WTC11 (cell line): ENCODE measurements at regions not wholly inside any gene's neighbourhood (a gene's known extent, or its start where the extent isn't known, plus 50 kb on each side); places are given as distances from the start of the nearest gene placed in this dataset.

ENCODE experiments used
- ATF6 ChIP-seq: sonication (generic); formaldehyde crosslinking; IDR thresholded peaks from 2 replicates; pipeline ENCODE4 v1.8.1; 2023; ENCODE audit warnings: mild to moderate bottlenecking, missing genetic modification reagents
- CREB1 ChIP-seq: sonication (generic); formaldehyde crosslinking; IDR thresholded peaks from 2 replicates; pipeline ENCODE4 v1.8.0; 2023; ENCODE audit warnings: mild to moderate bottlenecking, missing genetic modification reagents
- CTCF ChIP-seq: fragments of 200-600 bp; IDR thresholded peaks from 2 replicates; pipeline ENCODE4 v1.8.0; 2022; ENCODE audit warnings: antibody characterized with exemption
- ELF4 ChIP-seq: sonication (generic); formaldehyde crosslinking; IDR thresholded peaks from 2 replicates; pipeline ENCODE4 v1.8.1; 2022; ENCODE audit warnings: low read depth, mild to moderate bottlenecking, moderate library complexity, missing genetic modification reagents
- ESRRA ChIP-seq: sonication (generic); formaldehyde crosslinking; IDR thresholded peaks from 2 replicates; pipeline ENCODE4 v1.8.1; 2022; ENCODE audit warnings: mild to moderate bottlenecking, missing genetic modification reagents, borderline replicate concordance
- GRHL2 ChIP-seq: fragments of 250-450 bp; sonication (Bioruptor Pico); IDR thresholded peaks from 2 replicates; pipeline ENCODE4 v1.8.0; 2022; ENCODE audit warnings: mild to moderate bottlenecking, moderate library complexity; ENCODE audit not compliant: insufficient replicate concordance, severe bottlenecking
- GTF2I ChIP-seq: fragments of 250-450 bp; sonication (Bioruptor Pico); conservative IDR thresholded peaks from 2 replicates; pipeline ENCODE4 v1.4.0; 2021; ENCODE audit warnings: mild to moderate bottlenecking
- JUN ChIP-seq: sonication (generic); formaldehyde crosslinking; IDR thresholded peaks from 2 replicates; pipeline ENCODE4 v1.8.0; 2023; ENCODE audit warnings: mild to moderate bottlenecking, missing genetic modification reagents
- TP53 ChIP-seq: sonication (generic); formaldehyde crosslinking; IDR thresholded peaks from 2 replicates; pipeline ENCODE4 v1.8.1; 2023; ENCODE audit warnings: mild to moderate bottlenecking, missing genetic modification reagents
- ZNF423 ChIP-seq: fragments of 250-450 bp; sonication (Bioruptor Pico); IDR thresholded peaks from 2 replicates; pipeline ENCODE4 v2.1.2; 2022; ENCODE audit warnings: mild to moderate bottlenecking, moderate library complexity
- TF ChIP-seq, protein P1 (sequence below): sonication (generic); formaldehyde crosslinking; IDR thresholded peaks from 2 replicates; pipeline ENCODE4 v1.8.1; 2023; ENCODE audit warnings: mild to moderate bottlenecking, missing genetic modification reagents, borderline replicate concordance
- TF ChIP-seq, protein P2 (sequence below): fragments of 250-450 bp; sonication (Bioruptor Pico); IDR thresholded peaks from 2 replicates; pipeline ENCODE4 v1.9.0; 2021; ENCODE audit warnings: moderate library complexity, mild to moderate bottlenecking, inconsistent platforms, borderline replicate concordance
- TF ChIP-seq, protein P3 (sequence below): sonication (generic); formaldehyde crosslinking; IDR thresholded peaks from 2 replicates; pipeline ENCODE4 v1.8.1; 2023; ENCODE audit warnings: mild to moderate bottlenecking, moderate library complexity, missing genetic modification reagents

DNA sequence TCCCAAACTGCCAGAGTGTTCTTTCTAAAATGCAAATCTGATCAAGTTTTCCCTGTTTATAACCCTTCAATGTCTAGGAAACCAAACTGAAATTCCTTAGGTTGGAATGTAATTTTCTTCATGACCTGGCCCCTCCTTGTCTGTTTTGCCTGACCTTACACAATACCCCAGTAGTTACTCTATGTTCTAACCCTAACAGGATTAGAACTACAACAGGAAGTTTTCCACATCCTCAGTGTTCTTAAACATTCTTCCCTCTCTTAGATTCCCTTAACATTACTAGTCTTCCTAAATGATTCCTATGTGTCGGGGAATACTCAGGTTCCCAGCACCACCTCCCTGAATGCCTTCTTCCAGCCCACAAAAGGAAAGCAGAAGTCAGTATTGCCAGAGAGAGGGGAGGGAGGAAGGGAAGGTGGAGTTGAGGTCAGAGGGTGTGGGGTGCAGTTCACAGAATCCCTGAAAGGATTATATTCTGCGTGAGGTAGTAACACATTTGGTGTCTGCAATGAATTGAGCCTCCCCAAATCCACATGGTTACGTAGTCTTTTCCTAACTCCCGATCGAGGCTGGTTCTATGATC is 72.6 kb downstream of the BBS10 start:
- TF ChIP-seq CTCF (no peak), ELF4 (CRISPR knock-in tag) (no peak), GRHL2 (CRISPR knock-in tag) (no peak), GTF2I (CRISPR knock-in tag) (no peak), ESRRA (CRISPR knock-in tag) (no peak), JUN (CRISPR knock-in tag) (no peak), TP53 (CRISPR knock-in tag) (no peak), ATF6 (CRISPR knock-in tag) (no peak), ZNF423 (CRISPR knock-in tag) (no peak), CREB1 (CRISPR knock-in tag) (no peak)
- TF ChIP-seq, protein P1, sequence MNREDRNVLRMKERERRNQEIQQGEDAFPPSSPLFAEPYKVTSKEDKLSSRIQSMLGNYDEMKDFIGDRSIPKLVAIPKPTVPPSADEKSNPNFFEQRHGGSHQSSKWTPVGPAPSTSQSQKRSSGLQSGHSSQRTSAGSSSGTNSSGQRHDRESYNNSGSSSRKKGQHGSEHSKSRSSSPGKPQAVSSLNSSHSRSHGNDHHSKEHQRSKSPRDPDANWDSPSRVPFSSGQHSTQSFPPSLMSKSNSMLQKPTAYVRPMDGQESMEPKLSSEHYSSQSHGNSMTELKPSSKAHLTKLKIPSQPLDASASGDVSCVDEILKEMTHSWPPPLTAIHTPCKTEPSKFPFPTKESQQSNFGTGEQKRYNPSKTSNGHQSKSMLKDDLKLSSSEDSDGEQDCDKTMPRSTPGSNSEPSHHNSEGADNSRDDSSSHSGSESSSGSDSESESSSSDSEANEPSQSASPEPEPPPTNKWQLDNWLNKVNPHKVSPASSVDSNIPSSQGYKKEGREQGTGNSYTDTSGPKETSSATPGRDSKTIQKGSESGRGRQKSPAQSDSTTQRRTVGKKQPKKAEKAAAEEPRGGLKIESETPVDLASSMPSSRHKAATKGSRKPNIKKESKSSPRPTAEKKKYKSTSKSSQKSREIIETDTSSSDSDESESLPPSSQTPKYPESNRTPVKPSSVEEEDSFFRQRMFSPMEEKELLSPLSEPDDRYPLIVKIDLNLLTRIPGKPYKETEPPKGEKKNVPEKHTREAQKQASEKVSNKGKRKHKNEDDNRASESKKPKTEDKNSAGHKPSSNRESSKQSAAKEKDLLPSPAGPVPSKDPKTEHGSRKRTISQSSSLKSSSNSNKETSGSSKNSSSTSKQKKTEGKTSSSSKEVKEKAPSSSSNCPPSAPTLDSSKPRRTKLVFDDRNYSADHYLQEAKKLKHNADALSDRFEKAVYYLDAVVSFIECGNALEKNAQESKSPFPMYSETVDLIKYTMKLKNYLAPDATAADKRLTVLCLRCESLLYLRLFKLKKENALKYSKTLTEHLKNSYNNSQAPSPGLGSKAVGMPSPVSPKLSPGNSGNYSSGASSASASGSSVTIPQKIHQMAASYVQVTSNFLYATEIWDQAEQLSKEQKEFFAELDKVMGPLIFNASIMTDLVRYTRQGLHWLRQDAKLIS (CRISPR knock-in tag), result no peak
- TF ChIP-seq, protein P2, sequence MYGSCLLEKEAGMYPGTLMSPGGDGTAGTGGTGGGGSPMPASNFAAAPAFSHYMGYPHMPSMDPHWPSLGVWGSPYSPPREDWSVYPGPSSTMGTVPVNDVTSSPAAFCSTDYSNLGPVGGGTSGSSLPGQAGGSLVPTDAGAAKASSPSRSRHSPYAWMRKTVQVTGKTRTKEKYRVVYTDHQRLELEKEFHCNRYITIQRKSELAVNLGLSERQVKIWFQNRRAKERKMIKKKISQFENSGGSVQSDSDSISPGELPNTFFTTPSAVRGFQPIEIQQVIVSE (CRISPR knock-in tag), result no peak
- TF ChIP-seq, protein P3, sequence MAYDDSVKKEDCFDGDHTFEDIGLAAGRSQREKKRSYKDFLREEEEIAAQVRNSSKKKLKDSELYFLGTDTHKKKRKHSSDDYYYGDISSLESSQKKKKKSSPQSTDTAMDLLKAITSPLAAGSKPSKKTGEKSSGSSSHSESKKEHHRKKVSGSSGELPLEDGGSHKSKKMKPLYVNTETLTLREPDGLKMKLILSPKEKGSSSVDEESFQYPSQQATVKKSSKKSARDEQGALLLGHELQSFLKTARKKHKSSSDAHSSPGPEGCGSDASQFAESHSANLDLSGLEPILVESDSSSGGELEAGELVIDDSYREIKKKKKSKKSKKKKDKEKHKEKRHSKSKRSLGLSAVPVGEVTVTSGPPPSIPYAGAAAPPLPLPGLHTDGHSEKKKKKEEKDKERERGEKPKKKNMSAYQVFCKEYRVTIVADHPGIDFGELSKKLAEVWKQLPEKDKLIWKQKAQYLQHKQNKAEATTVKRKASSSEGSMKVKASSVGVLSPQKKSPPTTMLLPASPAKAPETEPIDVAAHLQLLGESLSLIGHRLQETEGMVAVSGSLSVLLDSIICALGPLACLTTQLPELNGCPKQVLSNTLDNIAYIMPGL, result no peak
